Endothelial cell of umbilical vein (primary cell): ENCODE measurements at regions not wholly inside any gene's neighbourhood (a gene's known extent, or its start where the extent isn't known, plus 50 kb on each side); places are given as distances from the start of the nearest gene placed in this dataset.

Experiments used
- BruUV-seq: library from RNA; stranded (reverse); fragments of 400-500 nt; replicated peaks from 2 replicates; lab custom pipeline; 2021; lab: Mats Ljungman, UMichigan
- CTCF ChIA-PET: fragments of 300-600, 350-600 bp; sonication (Branson Sonifier 250); formaldehyde crosslinking; loops from one replicate; lab custom pipeline; 2021; ENCODE audit warnings: antibody characterized with exemption, inconsistent platforms; lab: Charles Lee
- POLR2A ChIA-PET: fragments of 300-600, 350-600 bp; sonication (Branson Sonifier 250); formaldehyde crosslinking; loops from one replicate; lab custom pipeline; 2021; ENCODE audit warnings: antibody characterized with exemption, inconsistent platforms; lab: Charles Lee
- DNase-seq: peaks from one replicate; pipeline ENCODE4 v3.0.0-alpha.2; 2011; ENCODE audit warnings: low read depth, low spot score
- FAIRE-seq: peaks from 2 replicates; lab custom pipeline; 2011; peaks lifted over from hg19 to GRCh38; lab: Jason Lieb, UNC
- H2AFZ ChIP-seq: 2 replicates; pipeline ENCODE4 v1.6.0; 2012; ENCODE audit warnings: low read depth, low read length, control low read depth, inconsistent platforms
- H3K27ac ChIP-seq: 2 replicates; pipeline ENCODE4 v1.5.1; 2011; ENCODE audit warnings: low read depth, mild to moderate bottlenecking, control low read depth, low read length, moderate library complexity; ENCODE audit not compliant: insufficient read depth
- H3K27me3 ChIP-seq, 2 experiments: 2 replicates each; pipeline versions ENCODE4 v1.6.0 to v1.6.1; 2011; ENCODE audit warnings: low read length in 2 of 2, mixed read lengths in 1 of 2; ENCODE audit not compliant: control insufficient read depth in 2 of 2, insufficient read depth in 2 of 2
- H3K36me3 ChIP-seq, 2 experiments: 2 replicates in 1 of 2; 3 replicates in 1 of 2; pipeline ENCODE4 v1.5.1; 2011; ENCODE audit warnings: low read length in 2 of 2, mild to moderate bottlenecking in 1 of 2, moderate library complexity in 1 of 2; ENCODE audit not compliant: control insufficient read depth in 2 of 2, insufficient read depth in 2 of 2; ENCODE audit errors: extremely low read depth in 1 of 2
- H3K4me1 ChIP-seq: 3 replicates; pipeline ENCODE4 v1.5.1; 2011; ENCODE audit warnings: mild to moderate bottlenecking, low read length; ENCODE audit not compliant: control insufficient read depth, insufficient read depth; ENCODE audit errors: extremely low read depth
- H3K4me2 ChIP-seq: 2 replicates; pipeline ENCODE4 v1.6.1; 2011; ENCODE audit warnings: low read length, control low read depth, mixed read lengths; ENCODE audit not compliant: insufficient read depth
- H3K4me3 ChIP-seq, 3 experiments: fragments of 200-600 bp in 1 of 3; sonication (generic), shearing (Covaris generic) in 1 of 3; replicated peaks in 1 of 3; 2 replicates each; pipeline ENCODE4 v1.5.1; 2011 to 2016; ENCODE audit warnings: control low read depth in 3 of 3, low read length in 3 of 3, mild to moderate bottlenecking in 2 of 3, inconsistent platforms in 1 of 3, low read depth in 1 of 3, moderate library complexity in 1 of 3; ENCODE audit not compliant: insufficient read depth in 1 of 3
- H3K79me2 ChIP-seq: 2 replicates; pipeline ENCODE4 v1.6.0; 2012; ENCODE audit warnings: low read length, inconsistent platforms; ENCODE audit not compliant: control insufficient read depth, insufficient read depth
- H3K9ac ChIP-seq: replicated peaks from 2 replicates; pipeline ENCODE3; 2011; ENCODE audit warnings: low read length, control low read depth; ENCODE audit not compliant: insufficient read depth; ENCODE audit errors: extremely low read depth
- H3K9me1 ChIP-seq: replicated peaks from 3 replicates; pipeline ENCODE4 v1.6.0; 2011; ENCODE audit warnings: mild to moderate bottlenecking, low read length; ENCODE audit not compliant: control insufficient read depth, insufficient read depth; ENCODE audit errors: extremely low read depth
- H3K9me3 ChIP-seq: replicated peaks from 2 replicates; pipeline ENCODE4 v1.5.1; 2012; ENCODE audit warnings: low read length, inconsistent platforms; ENCODE audit not compliant: control insufficient read depth, insufficient read depth
- H4K20me1 ChIP-seq: replicated peaks from 2 replicates; pipeline ENCODE3; 2011; ENCODE audit warnings: mild to moderate bottlenecking, low read length; ENCODE audit not compliant: control insufficient read depth, insufficient read depth; ENCODE audit errors: extremely low read depth
- EZH2 ChIP-seq: IDR thresholded peaks from 2 replicates; pipeline ENCODE4 v1.6.1; 2012; ENCODE audit warnings: borderline replicate concordance, low read depth, mild to moderate bottlenecking, moderate library complexity, low read length, inconsistent platforms; ENCODE audit not compliant: severe bottlenecking
- FOS ChIP-seq: IDR thresholded peaks from 2 replicates; pipeline ENCODE4 v1.6.1; 2011; ENCODE audit warnings: mild to moderate bottlenecking, low read length, moderate library complexity, borderline replicate concordance; ENCODE audit not compliant: insufficient read depth
- GATA2 ChIP-seq: IDR thresholded peaks from 2 replicates; pipeline ENCODE4 v1.7.0; 2011; ENCODE audit warnings: low read depth, mild to moderate bottlenecking, moderate library complexity, mixed read lengths, low read length; ENCODE audit not compliant: insufficient read length, insufficient read depth
- JUN ChIP-seq: IDR thresholded peaks from 2 replicates; pipeline ENCODE4 v1.6.1; 2011; ENCODE audit warnings: borderline replicate concordance, low read depth; ENCODE audit not compliant: insufficient read length, insufficient read depth
- MYC ChIP-seq: IDR thresholded peaks from one replicate; pipeline ENCODE4 v1.6.1; 2011; ENCODE audit warnings: mild to moderate bottlenecking, low read depth, low read length
- POLR2A ChIP-seq: IDR thresholded peaks from 2 replicates; pipeline ENCODE4 v1.6.1; 2012; ENCODE audit warnings: low read depth, mild to moderate bottlenecking, control low read depth, low read length
- POLR2AphosphoS5 ChIP-seq: IDR thresholded peaks from 2 replicates; pipeline ENCODE4 v1.6.1; 2012; ENCODE audit warnings: low read depth, mild to moderate bottlenecking, control low read depth, low read length, moderate library complexity; ENCODE audit not compliant: insufficient read depth
- dilution Hi-C: fragments of 300-500 bp; cut with MboI; formaldehyde crosslinking; loops from one replicate; pipeline ENCODE4 v1.15.0; 2019; ENCODE audit warnings: low sequenced_read_pairs; ENCODE audit not compliant: extremely low pct_ligation_motif_present
- intact Hi-C: fragments of 100-400 bp; cut with micrococcal nuclease; formaldehyde crosslinking; loops from one replicate; pipeline ENCODE4 v1.10.0; 2022
- TF ChIP-seq, protein P1 (sequence below): IDR thresholded peaks from 2 replicates; pipeline ENCODE4 v1.6.1; 2011; ENCODE audit not compliant: insufficient read depth, insufficient read length
- TF ChIP-seq, protein P2 (sequence below), 2 donors: IDR thresholded peaks; 1 replicate in 1 of 2; 2 replicates in 1 of 2; pipeline ENCODE4 v1.5.1; 2011; ENCODE audit warnings: low read length in 2 of 2, mild to moderate bottlenecking in 2 of 2, moderate library complexity in 2 of 2, control low read depth in 1 of 2, inconsistent platforms in 1 of 2, low read depth in 1 of 2; ENCODE audit not compliant: insufficient read depth in 1 of 2; ENCODE audit errors: extremely low read depth in 1 of 2

DNA sequence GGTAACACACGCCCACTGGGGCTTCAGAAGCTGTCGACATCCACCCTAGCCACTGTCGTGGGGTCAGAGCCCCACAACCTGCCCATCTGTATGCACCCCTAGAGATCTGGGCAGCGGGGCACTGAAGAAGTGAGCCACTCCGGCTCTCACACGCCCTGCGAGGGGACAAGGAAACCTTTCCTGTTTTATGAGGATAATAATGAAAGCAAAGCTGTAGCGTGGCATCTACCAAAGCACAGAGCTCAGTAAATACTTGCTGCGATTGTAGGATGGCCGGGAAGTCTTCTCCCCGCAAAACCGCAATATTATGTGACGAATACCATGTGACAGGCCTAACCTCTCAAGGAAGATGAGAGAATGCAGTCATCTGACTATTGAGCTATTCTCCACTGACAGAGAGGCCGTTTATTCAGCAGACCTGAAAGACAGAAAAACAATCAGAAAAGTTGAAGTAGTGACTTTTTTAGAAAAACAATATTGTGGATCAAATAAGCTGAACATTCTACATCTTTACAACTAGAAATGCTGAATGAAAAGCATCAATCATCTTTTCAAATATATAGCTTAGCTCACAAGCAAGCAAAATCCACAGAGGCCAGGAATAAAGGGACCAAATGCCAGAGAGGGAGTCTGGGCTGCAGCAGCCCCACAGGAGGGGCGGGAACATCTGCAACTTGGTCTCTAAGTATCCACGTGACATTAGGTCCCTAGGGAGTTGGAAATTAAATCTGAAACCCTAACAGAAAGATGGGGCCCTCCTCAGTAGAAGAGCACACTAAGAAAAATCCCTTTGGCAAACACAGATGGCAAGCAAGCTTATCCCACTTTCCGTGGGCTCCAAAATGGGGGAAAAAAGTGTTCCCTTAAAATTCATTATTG, 207.8 kb downstream of the TTLL2 start:
- no peaks in the 10 kb centered on the region for H3K4me1 ChIP-seq
- no peaks in the 10 kb centered on the region for H3K9me3 ChIP-seq
- no peaks in the 10 kb centered on the region for H3K9me1 ChIP-seq
- no peak for DNase-seq
- no peak overlapping the region for H3K4me3 ChIP-seq
- H3K9ac ChIP-seq: no peak overlapping the region
- CTCF ChIA-PET: interaction anchor here (0.6 kb wide), 1 partner anchor 17 kb away, joined by 4 read pairs; no protein-coding TSS in a partner anchor
- FAIRE-seq: no peak
- no peak for TF ChIP-seq JUN
- TF ChIP-seq, protein P1, sequence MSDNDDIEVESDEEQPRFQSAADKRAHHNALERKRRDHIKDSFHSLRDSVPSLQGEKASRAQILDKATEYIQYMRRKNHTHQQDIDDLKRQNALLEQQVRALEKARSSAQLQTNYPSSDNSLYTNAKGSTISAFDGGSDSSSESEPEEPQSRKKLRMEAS: no peak
- TF ChIP-seq GATA2: no peak
- TF ChIP-seq MYC: no peak
- no peak for TF ChIP-seq POLR2A
- no peak for TF ChIP-seq EZH2
- TF ChIP-seq FOS: no peak
- TF ChIP-seq POLR2AphosphoS5: no peak
- TF ChIP-seq, protein P2, sequence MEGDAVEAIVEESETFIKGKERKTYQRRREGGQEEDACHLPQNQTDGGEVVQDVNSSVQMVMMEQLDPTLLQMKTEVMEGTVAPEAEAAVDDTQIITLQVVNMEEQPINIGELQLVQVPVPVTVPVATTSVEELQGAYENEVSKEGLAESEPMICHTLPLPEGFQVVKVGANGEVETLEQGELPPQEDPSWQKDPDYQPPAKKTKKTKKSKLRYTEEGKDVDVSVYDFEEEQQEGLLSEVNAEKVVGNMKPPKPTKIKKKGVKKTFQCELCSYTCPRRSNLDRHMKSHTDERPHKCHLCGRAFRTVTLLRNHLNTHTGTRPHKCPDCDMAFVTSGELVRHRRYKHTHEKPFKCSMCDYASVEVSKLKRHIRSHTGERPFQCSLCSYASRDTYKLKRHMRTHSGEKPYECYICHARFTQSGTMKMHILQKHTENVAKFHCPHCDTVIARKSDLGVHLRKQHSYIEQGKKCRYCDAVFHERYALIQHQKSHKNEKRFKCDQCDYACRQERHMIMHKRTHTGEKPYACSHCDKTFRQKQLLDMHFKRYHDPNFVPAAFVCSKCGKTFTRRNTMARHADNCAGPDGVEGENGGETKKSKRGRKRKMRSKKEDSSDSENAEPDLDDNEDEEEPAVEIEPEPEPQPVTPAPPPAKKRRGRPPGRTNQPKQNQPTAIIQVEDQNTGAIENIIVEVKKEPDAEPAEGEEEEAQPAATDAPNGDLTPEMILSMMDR (IDR thresholded peaks at IDR 0.05; ENCODE audit: extremely low read depth in 1 of 2, insufficient read depth in 1 of 2, low read depth in 1 of 2, low read length in 2 of 2): no peak
- POLR2A ChIA-PET: no interaction called here
- no peaks in the 10 kb centered on the region for H3K79me2 ChIP-seq
- intact Hi-C loops (no loop called here), dilution Hi-C loops (no loop called here)
- H3K36me3 ChIP-seq: no peaks in the 10 kb centered on the region
- H3K27me3 ChIP-seq: no peaks in the 10 kb centered on the region
- H3K4me2 ChIP-seq: no peak overlapping the region
- H2AFZ ChIP-seq: no peak overlapping the region
- H4K20me1 ChIP-seq: no peaks in the 10 kb centered on the region
- no peak overlapping the region for H3K27ac ChIP-seq
- no TSS peak for BruUV-seq
